RWPE2 (cell line): ENCODE measurements at regions not wholly inside any gene's neighbourhood (a gene's known extent, or its start where the extent isn't known, plus 50 kb on each side); places are given as distances from the start of the nearest gene placed in this dataset.

Experiments
- ATAC-seq: fragments of 200-7000 bp; cut with Tn5 transposase; 3 replicates; pipeline ENCODE4 v1.9.1; 2021; ENCODE audit warnings: low read depth
- DNase-seq: peaks from one replicate; pipeline ENCODE4 v3.0.0-alpha.2; 2020; ENCODE audit warnings: low spot score
- H3K27ac ChIP-seq: fragments of 450-650 bp; 2 replicates; pipeline ENCODE4 v1.5.1; 2017; ENCODE audit warnings: mild to moderate bottlenecking; ENCODE audit not compliant: poor library complexity, severe bottlenecking
- H3K27me3 ChIP-seq: fragments of 250-450 bp; sonication (Bioruptor Pico); 2 replicates; pipeline ENCODE4 v1.5.1; 2021; ENCODE audit warnings: mild to moderate bottlenecking, moderate library complexity; ENCODE audit not compliant: insufficient read depth, poor library complexity, severe bottlenecking
- H3K36me3 ChIP-seq: fragments of 250-450 bp; sonication (Bioruptor Pico); 2 replicates; pipeline ENCODE4 v1.5.1; 2020; ENCODE audit warnings: low read depth, mild to moderate bottlenecking, moderate library complexity
- H3K4me1 ChIP-seq: fragments of 250-450 bp; sonication (Bioruptor Pico); 2 replicates; pipeline ENCODE4 v1.5.1; 2021; ENCODE audit warnings: mild to moderate bottlenecking, moderate library complexity; ENCODE audit not compliant: insufficient read depth, poor library complexity, severe bottlenecking
- H3K4me3 ChIP-seq: fragments of 250-450 bp; sonication (Bioruptor Pico); 2 replicates; pipeline ENCODE4 v1.5.1; 2021; ENCODE audit warnings: mild to moderate bottlenecking, moderate library complexity; ENCODE audit not compliant: severe bottlenecking
- H3K9me3 ChIP-seq: fragments of 250-450 bp; sonication (Bioruptor Pico); 2 replicates; pipeline ENCODE4 v1.5.1; 2021; ENCODE audit warnings: mild to moderate bottlenecking, moderate library complexity; ENCODE audit not compliant: severe bottlenecking
- TF ChIP-seq, protein P1 (sequence below): fragments of 450-650 bp; IDR thresholded peaks from one replicate; pipeline ENCODE4 v1.5.1; 2017; ENCODE audit warnings: mild to moderate bottlenecking, moderate library complexity; ENCODE audit not compliant: poor library complexity, severe bottlenecking

DNA sequence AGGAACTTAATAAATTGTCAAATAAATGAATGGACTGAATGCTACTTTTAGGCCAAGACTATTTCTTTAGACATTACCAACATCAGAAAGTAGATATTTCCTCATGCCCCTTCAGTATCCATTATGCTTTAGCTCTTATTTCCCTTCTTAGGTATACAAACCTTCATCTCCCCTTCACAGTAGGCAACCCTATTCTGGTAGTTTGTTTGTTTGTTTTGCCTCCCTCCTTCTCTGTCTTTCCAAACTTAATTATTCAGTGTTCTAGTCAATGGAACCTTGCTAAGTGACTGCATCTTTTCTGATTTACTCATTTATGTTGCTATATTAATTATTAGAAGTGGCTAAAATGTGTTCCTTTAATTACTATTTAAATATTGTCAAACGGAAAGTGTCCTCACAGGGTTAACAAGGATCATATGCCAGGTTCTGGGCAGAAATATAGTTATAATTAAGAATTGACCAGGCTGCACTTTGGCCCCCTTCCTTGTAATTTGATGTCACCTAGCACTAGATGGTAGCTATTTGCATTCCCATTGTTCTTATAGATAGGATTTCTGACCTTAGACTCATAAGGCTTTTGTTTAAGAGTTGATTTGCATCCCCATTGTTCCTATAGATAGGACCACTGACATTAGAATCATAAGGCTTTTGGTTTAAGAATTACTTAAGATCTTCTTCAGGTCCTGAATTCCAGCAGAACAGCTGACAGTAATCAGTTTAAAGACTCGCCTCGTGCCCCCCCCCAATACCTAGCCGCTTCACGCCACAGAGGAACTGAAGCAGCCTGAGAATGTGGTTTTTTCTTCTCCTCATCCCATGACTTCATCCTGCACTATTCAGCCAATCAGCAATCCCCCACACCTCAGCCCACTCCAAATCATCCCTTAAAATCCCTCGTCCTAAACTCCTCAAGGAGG, 84.4 kb upstream of the NUDT12 start:
- TF ChIP-seq, protein P1, sequence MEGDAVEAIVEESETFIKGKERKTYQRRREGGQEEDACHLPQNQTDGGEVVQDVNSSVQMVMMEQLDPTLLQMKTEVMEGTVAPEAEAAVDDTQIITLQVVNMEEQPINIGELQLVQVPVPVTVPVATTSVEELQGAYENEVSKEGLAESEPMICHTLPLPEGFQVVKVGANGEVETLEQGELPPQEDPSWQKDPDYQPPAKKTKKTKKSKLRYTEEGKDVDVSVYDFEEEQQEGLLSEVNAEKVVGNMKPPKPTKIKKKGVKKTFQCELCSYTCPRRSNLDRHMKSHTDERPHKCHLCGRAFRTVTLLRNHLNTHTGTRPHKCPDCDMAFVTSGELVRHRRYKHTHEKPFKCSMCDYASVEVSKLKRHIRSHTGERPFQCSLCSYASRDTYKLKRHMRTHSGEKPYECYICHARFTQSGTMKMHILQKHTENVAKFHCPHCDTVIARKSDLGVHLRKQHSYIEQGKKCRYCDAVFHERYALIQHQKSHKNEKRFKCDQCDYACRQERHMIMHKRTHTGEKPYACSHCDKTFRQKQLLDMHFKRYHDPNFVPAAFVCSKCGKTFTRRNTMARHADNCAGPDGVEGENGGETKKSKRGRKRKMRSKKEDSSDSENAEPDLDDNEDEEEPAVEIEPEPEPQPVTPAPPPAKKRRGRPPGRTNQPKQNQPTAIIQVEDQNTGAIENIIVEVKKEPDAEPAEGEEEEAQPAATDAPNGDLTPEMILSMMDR = no peak
- no peak overlapping the region for H3K27ac ChIP-seq
- no peaks in the 10 kb centered on the region for H3K27me3 ChIP-seq
- ATAC-seq (no peak), DNase-seq (no peak)
- H3K4me1 ChIP-seq = no peaks in the 10 kb centered on the region
- H3K36me3 ChIP-seq = no peaks in the 10 kb centered on the region
- no peak overlapping the region for H3K4me3 ChIP-seq
- no peaks in the 10 kb centered on the region for H3K9me3 ChIP-seq

DNA sequence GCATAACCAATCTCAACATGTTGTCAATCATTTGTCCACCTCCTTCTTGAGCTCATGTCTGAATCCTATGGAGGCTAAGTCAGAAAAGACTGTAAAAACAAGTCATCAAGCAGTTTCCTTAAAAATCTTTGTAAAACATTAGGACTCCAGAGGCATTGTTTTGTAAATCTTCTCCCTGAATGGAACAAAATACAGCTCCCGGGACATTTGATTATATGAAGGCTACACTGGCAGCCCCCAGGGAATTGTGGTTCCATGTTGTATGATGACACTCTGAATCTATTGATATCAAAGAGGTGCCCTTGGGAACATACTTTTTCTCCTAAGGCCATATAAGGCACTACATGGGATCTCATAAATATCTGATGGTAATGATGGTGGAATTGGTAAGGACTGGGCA, 83.2 kb upstream of the NUDT12 start:
- no peak overlapping the region for H3K27ac ChIP-seq

DNA sequence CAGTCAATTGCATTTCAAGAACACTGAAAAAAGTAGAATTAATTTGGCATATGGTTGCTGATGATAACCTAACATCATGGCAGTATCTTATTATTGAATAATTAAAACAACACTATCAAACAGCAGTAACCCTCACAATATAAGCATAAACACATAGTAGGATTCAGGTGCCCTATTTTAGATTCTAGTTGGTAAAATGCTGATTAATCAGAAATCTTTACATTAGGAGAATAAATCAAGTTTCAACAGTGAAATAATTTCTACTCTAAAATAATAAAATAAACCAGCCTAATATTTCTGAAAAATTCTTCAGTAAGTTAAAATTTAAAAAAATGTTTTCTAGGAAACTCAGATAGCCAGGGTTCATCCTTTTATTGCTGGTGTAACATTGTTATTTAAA, 76.4 kb upstream of the NUDT12 start:
- TF ChIP-seq, protein P1 = no peak
- H3K9me3 ChIP-seq = no peaks in the 10 kb centered on the region
- H3K4me1 ChIP-seq = no peaks in the 10 kb centered on the region
- DNase-seq = no peak
- no peaks in the 10 kb centered on the region for H3K27me3 ChIP-seq
- no peak overlapping the region for H3K4me3 ChIP-seq
- no peak overlapping the region for H3K27ac ChIP-seq
- no peaks in the 10 kb centered on the region for H3K36me3 ChIP-seq
- no peak for ATAC-seq

More for the DNA sequence above, 83.2 kb upstream of the NUDT12 start:
- Histone ChIP-seq H3K27me3 (no peaks in the 10 kb centered on the region), H3K9me3 (no peaks in the 10 kb centered on the region), H3K36me3 (no peaks in the 10 kb centered on the region), H3K4me1 (no peaks in the 10 kb centered on the region), H3K4me3 (no peak overlapping the region)
- DNase-seq = no peak
- no peak for ATAC-seq
- TF ChIP-seq, protein P1 = no peak

DNA sequence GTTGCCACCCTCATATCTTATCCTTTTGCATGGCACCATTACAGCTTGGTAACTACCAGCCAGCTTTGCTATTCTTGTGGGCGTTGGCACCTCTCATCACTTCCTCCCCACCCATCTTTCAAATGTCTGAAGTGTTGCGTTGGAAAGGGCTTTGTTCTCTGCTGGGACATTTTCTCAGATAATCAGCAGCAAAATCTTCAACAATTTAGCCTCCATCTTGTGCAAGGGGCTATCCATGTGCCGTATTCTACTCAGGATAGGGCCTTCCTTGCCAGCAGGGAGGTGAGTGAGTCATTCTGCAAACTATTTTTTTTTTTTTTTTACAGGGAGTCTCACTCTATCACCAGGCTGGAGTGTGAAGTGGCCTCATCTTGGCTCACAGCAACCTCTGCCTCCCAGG, 62.1 kb upstream of the NUDT12 start:
- H3K9me3 ChIP-seq = no peaks in the 10 kb centered on the region
- H3K27ac ChIP-seq = no peak overlapping the region
- DNase-seq (no peak), ATAC-seq (0 out of 3 replicates have a peak, but pooled peaks have one; percentile 17)
- H3K4me3 ChIP-seq = no peak overlapping the region
- H3K36me3 ChIP-seq = no peaks in the 10 kb centered on the region
- H3K27me3 ChIP-seq = no peaks in the 10 kb centered on the region
- peaks cover 2% of the 10 kb centered on the region for H3K4me1 ChIP-seq
- TF ChIP-seq, protein P1 = no peak

DNA sequence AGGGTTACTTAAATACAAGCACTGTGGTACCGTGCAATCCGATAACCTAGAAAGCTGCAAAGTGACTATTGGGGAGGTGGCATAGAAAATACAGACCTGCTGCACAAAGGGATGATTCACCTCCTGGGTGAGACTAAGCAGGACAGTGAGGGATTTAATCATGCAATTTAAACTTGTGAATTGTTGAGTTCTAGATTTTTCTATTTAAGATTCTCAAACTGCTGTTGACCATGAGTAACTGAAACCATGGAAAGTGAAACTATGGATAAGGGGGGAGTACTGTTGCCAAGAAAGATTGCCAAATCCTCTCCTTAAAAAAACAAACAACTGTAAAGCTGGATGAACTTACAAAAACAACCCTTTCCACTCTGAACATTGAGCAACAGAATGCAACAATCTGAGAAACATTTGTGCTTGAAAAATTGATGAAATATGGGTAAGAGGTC, 61.5 kb upstream of the NUDT12 start:
- Histone ChIP-seq H3K27me3 (no peaks in the 10 kb centered on the region), H3K27ac (no peak overlapping the region), H3K36me3 (no peaks in the 10 kb centered on the region), H3K4me3 (no peak overlapping the region), H3K9me3 (no peaks in the 10 kb centered on the region), H3K4me1 (peaks cover 2% of the 10 kb centered on the region)
- TF ChIP-seq, protein P1 = no peak
- no peak for DNase-seq
- ATAC-seq = 0 out of 3 replicates have a peak, but pooled peaks have one; percentile 27
